Activated CD8-positive, alpha-beta T cell treated with anti-CD3 and anti-CD28 coated beads, Interleukin-2, amount 10 ng/mL, durations not matched to agents 7 days and 5 days (primary cell): ENCODE measurements at regions not wholly inside any gene's neighbourhood (a gene's known extent, or its start where the extent isn't known, plus 50 kb on each side); places are given as distances from the start of the nearest gene placed in this dataset.

Source experiments
- ATAC-seq: fragments of 150-1000 bp; cut with Tn5 transposase; one replicate; pipeline ENCODE4 v1.10.0; 2021; ENCODE audit warnings: moderate library complexity
- CTCF ChIA-PET: fragments of 350-600 bp; sonication (Branson Sonifier 250); formaldehyde crosslinking; loops from one replicate; lab custom pipeline; 2021; ENCODE audit warnings: antibody characterized with exemption; lab: Charles Lee
- POLR2A ChIA-PET: fragments of 350-600 bp; sonication (Branson Sonifier 250); formaldehyde crosslinking; loops from one replicate; lab custom pipeline; 2021; ENCODE audit warnings: antibody characterized with exemption; lab: Charles Lee
- DNase-seq: peaks from one replicate; pipeline ENCODE4 v3.0.0-alpha.2; 2020
- H3K27ac Mint-ChIP-seq: one replicate; pipeline ENCODE4 v1.8.0; 2021; ENCODE audit warnings: mild to moderate bottlenecking, mixed read lengths
- H3K27me3 Mint-ChIP-seq: one replicate; pipeline ENCODE4 v1.8.0; 2021; ENCODE audit warnings: low read depth, mixed read lengths
- H3K36me3 Mint-ChIP-seq: one replicate; pipeline ENCODE4 v1.8.0; 2021; ENCODE audit warnings: low read depth, mixed read lengths
- H3K4me1 Mint-ChIP-seq: one replicate; pipeline ENCODE4 v1.8.0; 2021; ENCODE audit warnings: low read depth, mixed read lengths
- H3K4me3 Mint-ChIP-seq: one replicate; pipeline ENCODE4 v1.8.0; 2021; ENCODE audit warnings: mild to moderate bottlenecking, mixed read lengths
- H3K9me3 Mint-ChIP-seq: one replicate; pipeline ENCODE4 v1.8.0; 2022; ENCODE audit warnings: mixed read lengths; ENCODE audit not compliant: insufficient read depth

DNA sequence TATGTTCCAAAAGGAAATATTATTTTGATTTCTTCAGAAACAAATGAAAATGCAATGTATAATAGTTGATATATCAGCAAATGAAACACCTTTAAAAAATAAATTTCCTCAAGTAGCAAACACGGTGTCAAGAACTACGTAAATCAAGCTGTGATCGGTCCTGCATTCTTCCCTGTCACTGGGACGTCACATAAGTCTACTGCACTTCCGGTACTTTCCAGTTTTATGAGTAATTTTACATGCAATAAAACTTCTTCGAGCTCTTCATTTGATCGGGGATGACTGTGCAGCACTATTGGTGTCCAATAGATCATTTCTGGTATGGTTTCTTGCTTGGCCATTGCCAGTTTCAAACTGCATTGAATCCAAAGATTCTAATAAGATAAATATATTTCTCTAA is 114.0 kb upstream of the VEGFC start:
- DNase-seq (no peak), ATAC-seq (no peak)
- POLR2A ChIA-PET, result no interaction called here
- peaks cover 5% of the 10 kb centered on the region for H3K9me3 Mint-ChIP-seq
- CTCF ChIA-PET, result no interaction called here
- peaks cover 13% of the 10 kb centered on the region for H3K4me1 Mint-ChIP-seq
- H3K27me3 Mint-ChIP-seq, result no peaks in the 10 kb centered on the region
- H3K36me3 Mint-ChIP-seq, result no peaks in the 10 kb centered on the region
- H3K4me3 Mint-ChIP-seq, result no peak overlapping the region
- H3K27ac Mint-ChIP-seq, result no peak overlapping the region

DNA sequence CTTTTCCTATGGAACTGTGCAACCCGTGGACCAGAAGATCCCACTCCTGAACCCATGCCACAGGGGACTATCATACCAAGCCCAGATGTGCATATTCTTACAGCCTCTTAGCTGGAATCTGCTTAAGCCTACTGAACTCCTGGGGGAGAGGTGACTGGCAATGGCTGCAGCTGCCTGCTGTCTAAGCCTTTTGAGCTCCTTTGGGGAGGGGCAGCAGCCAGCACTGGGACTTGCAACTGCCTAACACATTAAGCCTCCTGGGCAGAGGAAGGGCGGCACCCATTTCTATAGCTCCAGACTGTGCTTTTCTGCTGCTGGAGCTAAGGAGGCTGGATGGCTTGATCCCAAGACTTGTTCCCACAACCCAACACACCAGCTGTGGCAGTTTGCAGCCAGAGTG is 117.9 kb upstream of the VEGFC start:
- H3K36me3 Mint-ChIP-seq, result no peaks in the 10 kb centered on the region

DNA sequence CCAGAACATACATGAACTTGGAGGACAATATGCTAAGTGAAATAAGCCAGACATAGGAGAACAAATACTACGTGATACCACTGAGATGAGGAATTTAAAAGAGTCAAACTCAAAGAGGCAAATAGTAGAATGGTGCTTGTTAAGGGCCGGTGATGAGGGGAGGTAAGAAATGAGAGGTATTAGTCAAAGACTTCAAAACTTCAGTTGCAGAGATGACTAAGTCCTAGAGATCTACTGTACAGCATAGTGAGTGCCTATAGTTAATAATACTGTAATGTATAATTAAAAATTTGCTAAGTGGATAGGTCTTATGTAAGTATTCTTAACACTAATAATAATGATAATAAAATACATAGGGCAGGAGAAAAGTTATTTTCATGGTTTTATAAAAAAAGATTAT is 126.9 kb upstream of the VEGFC start:
- Mint-ChIP-seq H3K4me1 (no peaks in the 10 kb centered on the region), H3K27ac (no peak overlapping the region), H3K4me3 (no peak overlapping the region), H3K27me3 (no peaks in the 10 kb centered on the region), H3K9me3 (no peaks in the 10 kb centered on the region), H3K36me3 (no peaks in the 10 kb centered on the region)
- ChIA-PET POLR2A (no interaction called here), CTCF (no interaction called here)
- no peak for ATAC-seq
- DNase-seq, result no peak

More for the DNA sequence above, 117.9 kb upstream of the VEGFC start:
- Mint-ChIP-seq H3K9me3 (peaks cover 7% of the 10 kb centered on the region), H3K4me1 (no peaks in the 10 kb centered on the region), H3K27ac (no peak overlapping the region), H3K27me3 (no peaks in the 10 kb centered on the region), H3K4me3 (no peak overlapping the region)
- ATAC-seq (no peak), DNase-seq (no peak)
- ChIA-PET POLR2A (no interaction called here), CTCF (no interaction called here)

DNA sequence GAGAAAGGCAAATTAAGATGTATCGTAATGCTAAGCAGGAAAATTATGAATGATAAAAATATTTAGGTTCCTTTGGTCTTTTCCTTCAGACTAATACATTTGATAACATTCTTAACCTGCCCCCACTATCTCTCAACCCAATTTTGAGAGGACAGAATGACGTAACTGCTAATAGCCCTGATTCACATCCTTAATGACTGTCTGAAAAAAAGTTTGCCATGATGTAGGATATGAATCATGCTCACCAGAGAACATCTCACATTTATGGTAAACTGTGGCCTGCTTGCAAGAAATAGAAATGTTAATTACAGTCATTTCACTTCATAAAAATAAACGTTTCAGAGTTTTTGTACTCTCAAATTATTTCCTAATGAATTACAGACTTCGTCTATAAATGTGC is 128.0 kb upstream of the VEGFC start:
- Mint-ChIP-seq H3K27me3 (no peaks in the 10 kb centered on the region), H3K36me3 (no peaks in the 10 kb centered on the region), H3K4me1 (no peaks in the 10 kb centered on the region), H3K27ac (no peak overlapping the region), H3K9me3 (no peaks in the 10 kb centered on the region), H3K4me3 (no peak overlapping the region)
- no peak for DNase-seq
- ATAC-seq, result no peak
- CTCF ChIA-PET, result no interaction called here
- POLR2A ChIA-PET, result no interaction called here

DNA sequence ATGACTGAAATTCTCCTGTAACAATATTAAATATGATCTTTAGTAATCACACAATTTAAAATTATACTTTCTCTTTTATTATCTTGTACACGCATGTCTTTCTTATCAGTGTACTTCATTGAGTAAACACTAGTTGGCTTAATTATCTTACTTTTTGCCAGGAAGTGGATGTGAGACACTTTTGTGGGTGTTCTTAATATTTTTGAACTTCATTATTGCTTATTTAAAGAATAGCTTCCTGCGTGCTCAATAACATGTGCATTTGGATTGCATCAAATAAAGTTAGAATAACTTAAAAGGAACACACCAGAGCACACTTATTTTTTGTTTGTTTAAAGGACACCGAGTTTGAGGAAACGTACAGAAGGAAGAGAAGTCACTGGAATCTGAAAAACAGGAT is 128.5 kb upstream of the VEGFC start:
- Mint-ChIP-seq H3K27me3 (no peaks in the 10 kb centered on the region), H3K9me3 (no peaks in the 10 kb centered on the region)
- POLR2A ChIA-PET, result no interaction called here

DNA sequence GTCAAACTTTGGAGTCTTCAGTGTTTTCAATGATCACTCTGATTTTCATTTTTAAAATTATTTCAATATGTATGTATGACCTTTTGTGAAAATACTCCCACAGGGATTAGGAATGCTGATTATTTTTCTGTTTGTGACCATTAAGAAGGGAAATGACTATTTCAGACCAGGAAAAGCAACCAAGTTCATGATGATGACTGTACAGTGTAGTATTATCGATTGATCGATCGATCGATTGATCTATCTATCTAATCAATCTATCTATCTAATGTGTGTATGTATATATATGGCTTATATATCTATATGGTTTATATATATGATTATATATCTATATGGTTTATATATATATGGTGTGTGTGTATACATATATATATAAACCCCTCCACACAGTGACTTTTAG is 131.5 kb upstream of the VEGFC start:
- Mint-ChIP-seq H3K27me3 (no peaks in the 10 kb centered on the region), H3K4me3 (no peak overlapping the region), H3K27ac (no peak overlapping the region), H3K36me3 (no peaks in the 10 kb centered on the region), H3K4me1 (no peaks in the 10 kb centered on the region), H3K9me3 (no peaks in the 10 kb centered on the region)
- DNase-seq, result no peak
- no peak for ATAC-seq
- CTCF ChIA-PET, result interaction anchor here (1.3 kb wide), 1 partner anchor 123 kb away, joined by 3 read pairs; no protein-coding TSS in a partner anchor
- POLR2A ChIA-PET, result no interaction called here

More for the DNA sequence above, 128.5 kb upstream of the VEGFC start:
- no peak for DNase-seq
- Mint-ChIP-seq H3K36me3 (no peaks in the 10 kb centered on the region), H3K4me1 (no peaks in the 10 kb centered on the region), H3K27ac (no peak overlapping the region), H3K4me3 (no peak overlapping the region)
- CTCF ChIA-PET, result no interaction called here
- ATAC-seq, result no peak

DNA sequence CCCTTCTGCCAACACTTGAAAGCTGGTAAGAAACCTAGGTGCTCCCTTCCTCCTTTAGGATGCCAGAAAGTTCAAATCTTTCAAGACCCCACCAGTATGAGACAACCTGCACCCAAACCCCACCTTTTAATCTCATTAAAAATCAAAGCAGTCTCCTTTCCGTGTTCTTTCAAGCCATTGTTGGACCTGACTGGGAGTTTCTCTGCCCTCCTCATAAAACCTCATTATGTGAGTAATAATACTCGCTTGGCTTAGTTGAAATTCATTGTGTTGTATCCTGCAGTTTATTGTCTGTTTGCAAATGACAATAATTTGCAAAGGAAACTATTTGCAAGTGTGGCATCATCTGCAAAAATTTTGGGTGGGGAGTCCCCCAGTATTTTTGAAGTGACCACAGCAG is 133.2 kb upstream of the VEGFC start:
- Mint-ChIP-seq H3K27me3 (no peaks in the 10 kb centered on the region), H3K36me3 (no peaks in the 10 kb centered on the region), H3K4me1 (no peaks in the 10 kb centered on the region), H3K9me3 (no peaks in the 10 kb centered on the region), H3K4me3 (no peak overlapping the region), H3K27ac (no peak overlapping the region)
- ATAC-seq, result no peak
- no peak for DNase-seq
- ChIA-PET CTCF (no interaction called here), POLR2A (no interaction called here)

DNA sequence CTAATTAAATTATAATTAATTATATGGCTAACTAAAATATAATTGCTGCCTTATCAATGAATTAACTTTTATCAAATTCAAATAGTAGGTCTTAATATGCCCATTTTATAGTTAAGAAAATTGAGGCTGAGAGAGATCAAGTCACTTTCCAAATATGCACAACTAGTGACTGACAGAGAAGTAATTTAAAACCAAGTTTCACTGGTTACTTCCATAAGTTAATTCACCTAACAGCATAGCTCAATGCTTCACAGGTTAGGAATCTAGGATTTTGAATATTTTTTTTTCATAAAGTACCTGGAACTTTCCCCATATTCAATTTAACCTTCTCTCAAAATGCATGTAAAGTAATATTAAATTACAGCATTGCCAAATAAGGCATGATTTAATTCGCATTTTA is 134.4 kb upstream of the VEGFC start:
- DNase-seq (no peak), ATAC-seq (no peak)
- Mint-ChIP-seq H3K4me3 (no peak overlapping the region), H3K9me3 (no peaks in the 10 kb centered on the region), H3K27ac (no peak overlapping the region), H3K4me1 (no peaks in the 10 kb centered on the region), H3K36me3 (no peaks in the 10 kb centered on the region), H3K27me3 (no peaks in the 10 kb centered on the region)
- POLR2A ChIA-PET, result no interaction called here
- CTCF ChIA-PET, result no interaction called here

DNA sequence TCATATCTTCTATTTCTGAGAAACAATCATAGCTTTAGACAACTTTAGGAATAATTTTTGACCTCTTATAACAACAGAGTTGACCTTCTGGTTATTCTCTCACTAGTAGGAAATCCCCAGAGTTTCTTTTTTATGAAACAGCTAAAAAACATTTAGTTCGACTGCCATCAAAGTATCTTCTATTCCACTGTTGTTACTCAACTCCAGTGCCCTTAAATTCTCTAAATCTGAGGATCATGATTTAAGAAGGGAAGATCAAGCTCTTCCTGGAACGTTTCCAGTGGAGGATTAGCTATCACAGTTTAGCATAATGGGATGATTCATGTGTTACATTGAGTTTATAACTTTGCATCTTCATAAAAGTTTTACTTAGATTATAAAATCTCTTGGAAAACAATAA is 134.9 kb upstream of the VEGFC start:
- Mint-ChIP-seq H3K36me3 (no peaks in the 10 kb centered on the region), H3K4me1 (no peaks in the 10 kb centered on the region), H3K27me3 (no peaks in the 10 kb centered on the region), H3K4me3 (no peak overlapping the region), H3K9me3 (no peaks in the 10 kb centered on the region), H3K27ac (no peak overlapping the region)
- ChIA-PET CTCF (no interaction called here), POLR2A (no interaction called here)
- ATAC-seq (no peak), DNase-seq (no peak)

DNA sequence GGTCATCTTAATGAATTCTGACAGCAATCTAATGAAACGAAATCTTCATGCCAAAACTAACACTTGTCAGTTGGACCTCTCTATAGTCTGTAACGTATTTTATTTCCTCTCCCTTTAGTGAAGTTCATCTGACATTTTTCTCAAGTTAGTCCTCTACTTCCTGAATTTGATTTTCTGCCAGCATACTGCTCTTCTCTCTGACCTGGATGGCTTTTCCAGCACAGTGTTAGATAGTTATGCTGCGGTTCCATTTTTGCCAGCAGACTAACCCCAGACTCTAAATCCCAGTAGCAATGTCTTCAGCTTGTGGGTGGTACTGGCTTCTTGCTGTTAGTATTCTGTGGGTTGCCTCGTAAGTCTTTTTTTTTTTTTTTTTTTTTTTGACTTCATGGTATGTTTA is 146.7 kb upstream of the VEGFC start:
- H3K4me1 Mint-ChIP-seq, result no peaks in the 10 kb centered on the region
- H3K4me3 Mint-ChIP-seq, result no peak overlapping the region
- ChIA-PET POLR2A (no interaction called here), CTCF (no interaction called here)
- H3K27ac Mint-ChIP-seq, result no peak overlapping the region
- H3K27me3 Mint-ChIP-seq, result no peaks in the 10 kb centered on the region
- H3K9me3 Mint-ChIP-seq, result no peaks in the 10 kb centered on the region
- no peak for DNase-seq
- ATAC-seq, result no peak
- H3K36me3 Mint-ChIP-seq, result no peaks in the 10 kb centered on the region

DNA sequence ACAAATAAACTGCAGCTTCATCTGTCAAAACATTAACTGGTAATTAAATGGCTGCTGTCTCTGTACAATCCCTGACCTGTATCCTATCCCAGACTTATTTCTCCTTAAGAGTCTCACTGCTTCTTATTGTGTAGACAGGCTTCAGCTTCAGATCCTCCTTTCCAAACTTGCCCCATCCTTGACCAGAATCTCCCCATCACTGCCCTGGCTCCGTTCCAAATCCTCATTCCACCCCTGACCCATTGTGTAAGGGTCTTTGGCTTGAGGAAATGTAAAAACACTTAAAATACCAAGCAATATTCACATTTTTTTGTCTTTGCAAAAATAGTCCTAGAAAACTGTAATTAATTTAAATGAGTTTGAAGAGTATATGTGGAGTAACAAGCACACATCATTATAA is 152.6 kb upstream of the VEGFC start:
- ATAC-seq (no peak), DNase-seq (no peak)
- ChIA-PET POLR2A (no interaction called here), CTCF (no interaction called here)
- Mint-ChIP-seq H3K36me3 (no peaks in the 10 kb centered on the region), H3K4me3 (no peak overlapping the region), H3K27ac (no peak overlapping the region), H3K9me3 (no peaks in the 10 kb centered on the region), H3K4me1 (no peaks in the 10 kb centered on the region), H3K27me3 (no peaks in the 10 kb centered on the region)

DNA sequence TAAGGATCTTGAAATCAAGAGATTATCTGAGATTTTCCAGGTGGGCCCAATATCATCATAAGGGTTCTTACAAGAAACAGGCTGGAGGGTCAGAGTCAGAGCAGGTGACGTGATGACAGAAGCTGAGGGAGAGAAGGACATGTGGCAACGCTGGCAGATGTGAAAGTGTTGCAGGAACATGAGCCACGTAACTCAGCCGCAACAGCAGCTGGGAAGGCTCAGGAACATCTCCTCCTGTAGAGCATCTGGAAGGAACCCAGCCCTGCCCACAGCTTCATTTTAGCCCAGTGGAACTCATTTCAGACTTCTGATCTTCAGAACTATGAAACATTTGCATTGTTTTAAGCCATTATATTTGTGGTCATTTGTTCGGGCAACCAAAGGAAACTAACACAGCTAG is 156.3 kb upstream of the VEGFC start:
- Mint-ChIP-seq H3K4me1 (no peaks in the 10 kb centered on the region), H3K27me3 (no peaks in the 10 kb centered on the region), H3K9me3 (no peaks in the 10 kb centered on the region), H3K4me3 (no peak overlapping the region), H3K27ac (no peak overlapping the region), H3K36me3 (no peaks in the 10 kb centered on the region)
- ChIA-PET POLR2A (no interaction called here), CTCF (no interaction called here)
- ATAC-seq, result no peak
- no peak for DNase-seq

DNA sequence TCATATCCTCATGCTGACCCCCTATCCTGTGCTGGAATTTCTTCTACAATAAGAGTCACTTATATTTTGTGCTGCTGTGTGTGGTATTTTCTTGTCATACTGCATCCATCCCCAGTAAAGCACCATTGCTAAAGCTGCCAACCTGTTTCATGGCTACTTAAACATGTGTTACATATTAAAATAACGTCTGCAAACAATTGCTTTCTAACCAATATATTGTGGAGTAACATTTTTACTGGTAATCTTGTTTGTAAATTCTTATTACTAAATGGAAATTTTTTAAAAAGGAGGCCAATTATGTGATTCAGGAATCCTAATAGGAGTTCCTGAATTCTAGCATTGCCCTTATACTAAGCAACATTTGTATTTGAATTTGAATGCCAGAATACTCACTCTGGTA is 160.3 kb upstream of the VEGFC start:
- ATAC-seq (no peak), DNase-seq (no peak)
- Mint-ChIP-seq H3K27me3 (no peaks in the 10 kb centered on the region), H3K9me3 (peaks cover 4% of the 10 kb centered on the region), H3K4me1 (no peaks in the 10 kb centered on the region), H3K4me3 (no peak overlapping the region), H3K36me3 (no peaks in the 10 kb centered on the region), H3K27ac (no peak overlapping the region)
- ChIA-PET CTCF (no interaction called here), POLR2A (interaction anchor here (0.6 kb wide), 1 partner anchor 1083 kb away, joined by 5 read pairs; no protein-coding TSS in a partner anchor)
